AG09309 (cell line): ENCODE measurements at regions not wholly inside any gene's neighbourhood (a gene's known extent, or its start where the extent isn't known, plus 50 kb on each side); places are given as distances from the start of the nearest gene placed in this dataset.
"Not testable (repeated sequence)": the region's sequence is repeated elsewhere in the genome, so short reads cannot be mapped to it uniquely, and the experiment has no call there.

Experiments used
- DNase-seq: peaks from one replicate; pipeline ENCODE4 v3.0.0-alpha.2; 2010; ENCODE audit warnings: low read depth
- H3K4me3 ChIP-seq: 2 replicates; pipeline ENCODE4 v1.5.1; 2011; ENCODE audit warnings: mild to moderate bottlenecking, low read depth, low read length, moderate library complexity; ENCODE audit not compliant: control insufficient read depth
- TF ChIP-seq, protein P1 (sequence below): IDR thresholded peaks from 2 replicates; pipeline ENCODE4 v1.5.1; 2011; ENCODE audit warnings: mild to moderate bottlenecking, low read depth, low read length, inconsistent platforms; ENCODE audit not compliant: insufficient read depth, control insufficient read depth; ENCODE audit errors: missing control alignments

- no peak for DNase-seq
- TF ChIP-seq, protein P1, sequence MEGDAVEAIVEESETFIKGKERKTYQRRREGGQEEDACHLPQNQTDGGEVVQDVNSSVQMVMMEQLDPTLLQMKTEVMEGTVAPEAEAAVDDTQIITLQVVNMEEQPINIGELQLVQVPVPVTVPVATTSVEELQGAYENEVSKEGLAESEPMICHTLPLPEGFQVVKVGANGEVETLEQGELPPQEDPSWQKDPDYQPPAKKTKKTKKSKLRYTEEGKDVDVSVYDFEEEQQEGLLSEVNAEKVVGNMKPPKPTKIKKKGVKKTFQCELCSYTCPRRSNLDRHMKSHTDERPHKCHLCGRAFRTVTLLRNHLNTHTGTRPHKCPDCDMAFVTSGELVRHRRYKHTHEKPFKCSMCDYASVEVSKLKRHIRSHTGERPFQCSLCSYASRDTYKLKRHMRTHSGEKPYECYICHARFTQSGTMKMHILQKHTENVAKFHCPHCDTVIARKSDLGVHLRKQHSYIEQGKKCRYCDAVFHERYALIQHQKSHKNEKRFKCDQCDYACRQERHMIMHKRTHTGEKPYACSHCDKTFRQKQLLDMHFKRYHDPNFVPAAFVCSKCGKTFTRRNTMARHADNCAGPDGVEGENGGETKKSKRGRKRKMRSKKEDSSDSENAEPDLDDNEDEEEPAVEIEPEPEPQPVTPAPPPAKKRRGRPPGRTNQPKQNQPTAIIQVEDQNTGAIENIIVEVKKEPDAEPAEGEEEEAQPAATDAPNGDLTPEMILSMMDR = no peak
- no peak overlapping the region for H3K4me3 ChIP-seq
These were observed 305.4 kb downstream of the MEX3B start for GRCh38 chr15:81740416-81740815.

GRCh38 chr15:81729340-81729739 lies 316.5 kb downstream of the MEX3B start:
- DNase-seq = no peak
- TF ChIP-seq, protein P1 = no peak
- no peak overlapping the region for H3K4me3 ChIP-seq

GRCh38 chr15:81728726-81729125 lies 317.1 kb downstream of the MEX3B start:
- TF ChIP-seq, protein P1 = no peak
- no peak for DNase-seq
- H3K4me3 ChIP-seq = no peak overlapping the region

DNA sequence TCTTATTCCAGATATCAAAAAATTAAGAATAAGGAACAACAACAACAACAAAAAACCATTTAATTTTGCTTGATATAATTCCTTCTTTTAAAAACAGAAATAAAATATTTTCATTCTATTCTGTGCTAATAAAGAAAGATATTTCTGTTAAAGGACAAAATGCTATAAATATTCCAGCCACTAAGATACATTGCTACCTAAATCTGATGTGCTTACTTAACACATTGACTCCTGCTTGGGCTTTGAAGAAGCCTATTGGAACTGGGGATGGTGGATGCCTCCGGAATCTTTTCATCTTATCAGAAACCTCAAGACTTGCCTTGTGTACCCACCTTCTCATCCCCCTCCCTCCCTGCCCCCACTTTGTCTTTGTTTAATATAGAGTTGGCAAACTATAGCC lies 320.2 kb downstream of the MEX3B start:
- TF ChIP-seq, protein P1 = no peak
- no peak overlapping the region for H3K4me3 ChIP-seq
- no peak for DNase-seq

- no peak for DNase-seq
- TF ChIP-seq, protein P1 = no peak
- H3K4me3 ChIP-seq = no peak overlapping the region
These were observed 321.3 kb downstream of the MEX3B start for GRCh38 chr15:81724536-81724935.

GRCh38 chr15:81723701-81724100 lies 322.1 kb downstream of the MEX3B start:
- TF ChIP-seq, protein P1 = no peak
- no peak overlapping the region for H3K4me3 ChIP-seq
- no peak for DNase-seq

DNA sequence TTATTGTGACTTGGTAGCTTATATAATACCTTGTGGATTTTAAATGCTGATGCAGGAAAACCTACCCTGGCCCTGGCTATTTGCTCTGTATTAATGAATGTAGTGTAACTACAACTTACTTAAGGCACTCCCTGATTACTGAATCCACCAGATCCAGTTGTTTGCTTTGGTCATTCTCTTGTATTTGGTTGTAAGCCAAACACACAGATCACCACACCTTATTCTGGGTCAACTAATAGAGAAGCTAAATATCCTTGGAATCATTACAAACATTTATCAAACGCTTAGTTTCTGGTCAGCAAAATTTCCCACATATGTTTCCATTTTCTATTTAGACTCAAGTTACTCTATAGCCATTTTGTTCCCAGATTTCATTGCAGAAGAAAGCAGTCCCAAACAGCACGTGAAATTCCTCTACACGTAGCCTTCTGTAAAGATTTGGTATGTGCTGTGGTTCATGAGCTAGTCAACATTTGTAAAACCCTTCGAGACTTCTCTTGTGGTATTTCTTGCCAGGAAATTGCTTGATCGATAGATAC lies 322.6 kb downstream of the MEX3B start:
- H3K4me3 ChIP-seq = no peak overlapping the region
- no peak for DNase-seq
- TF ChIP-seq, protein P1 = no peak

- H3K4me3 ChIP-seq, DNase-seq: not testable (repeated sequence)
These were observed 329.4 kb downstream of the MEX3B start for GRCh38 chr15:81716468-81716867.
